Stimulated activated memory B cell treated with anti-CD40 and anti-IgM and Interleukin-4, amounts not matched to agents 10 μg/mL and 1 μg/mL and 100 μg/mL, for 72 hours (primary cell): ENCODE measurements at regions not wholly inside any gene's neighbourhood (a gene's known extent, or its start where the extent isn't known, plus 50 kb on each side); places are given as distances from the start of the nearest gene placed in this dataset.
"Not testable (repeated sequence)": the region's sequence is repeated elsewhere in the genome, so short reads cannot be mapped to it uniquely, and the experiment has no call there.

Source experiments
- ATAC-seq: fragments of 150-1000 bp; cut with Tn5 transposase; 2 replicates; pipeline ENCODE4 v1.10.0; 2021
- H3K27ac Mint-ChIP-seq: one replicate; pipeline ENCODE4 v1.8.0; 2022; ENCODE audit warnings: mild to moderate bottlenecking, mixed read lengths
- H3K27me3 Mint-ChIP-seq: one replicate; pipeline ENCODE4 v1.8.0; 2022; ENCODE audit warnings: mixed read lengths
- H3K36me3 Mint-ChIP-seq: one replicate; pipeline ENCODE4 v1.8.0; 2022; ENCODE audit warnings: mixed read lengths
- H3K4me1 Mint-ChIP-seq: one replicate; pipeline ENCODE4 v1.8.0; 2022; ENCODE audit warnings: mixed read lengths
- H3K4me3 Mint-ChIP-seq: one replicate; pipeline ENCODE4 v1.8.0; 2022; ENCODE audit warnings: mild to moderate bottlenecking, moderate library complexity, mixed read lengths
- H3K9me3 Mint-ChIP-seq: one replicate; pipeline ENCODE4 v1.8.0; 2022; ENCODE audit warnings: mixed read lengths

DNA sequence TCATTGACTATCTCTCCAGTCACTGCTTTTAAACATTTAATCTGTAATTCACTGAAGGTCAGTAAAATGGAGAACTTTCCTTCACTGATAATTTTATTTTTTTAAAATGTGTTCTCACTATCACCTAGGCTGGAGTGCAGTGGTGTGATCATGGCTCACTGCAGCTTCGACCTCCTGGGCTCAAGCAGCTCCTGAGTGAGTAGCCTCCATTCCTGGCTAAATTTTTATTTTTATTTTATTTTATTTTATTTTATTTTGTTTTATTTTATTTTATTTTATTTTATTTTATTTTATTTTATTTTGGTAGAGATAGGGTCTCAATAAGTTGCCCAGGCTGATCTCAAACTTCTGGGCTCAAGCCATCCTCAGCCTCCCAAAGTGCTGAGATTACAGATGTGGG, 446.5 kb downstream of the TAFA4 start:
- not testable (repeated sequence) for ATAC-seq, H3K9me3 Mint-ChIP-seq, H3K4me1 Mint-ChIP-seq, H3K27ac Mint-ChIP-seq, H3K36me3 Mint-ChIP-seq, H3K4me3 Mint-ChIP-seq, H3K27me3 Mint-ChIP-seq

DNA sequence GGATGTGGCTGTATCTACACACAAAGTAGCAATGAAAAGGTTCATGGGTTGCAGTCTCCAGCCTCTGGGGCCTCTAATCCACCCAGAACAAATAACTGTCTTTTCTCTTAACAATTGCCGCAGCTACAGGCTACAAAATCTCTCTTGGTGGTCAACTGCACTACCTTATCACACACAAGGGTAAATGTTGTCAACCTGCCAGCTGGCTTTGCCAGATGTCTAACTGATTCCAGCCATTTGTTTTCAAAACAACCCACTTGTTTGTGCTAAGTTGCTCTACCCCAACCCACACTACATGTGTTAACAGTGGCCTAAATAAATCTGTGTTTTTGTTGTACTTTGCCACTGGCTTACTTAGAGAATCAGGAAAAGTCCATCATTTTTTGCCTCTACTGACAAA, 447.3 kb downstream of the TAFA4 start:
- no peak for ATAC-seq
- H3K27ac Mint-ChIP-seq = no peak overlapping the region
- no peaks in the 10 kb centered on the region for H3K9me3 Mint-ChIP-seq
- H3K4me1 Mint-ChIP-seq = no peaks in the 10 kb centered on the region
- H3K36me3 Mint-ChIP-seq = no peaks in the 10 kb centered on the region
- H3K4me3 Mint-ChIP-seq = no peak overlapping the region
- H3K27me3 Mint-ChIP-seq = no peaks in the 10 kb centered on the region

DNA sequence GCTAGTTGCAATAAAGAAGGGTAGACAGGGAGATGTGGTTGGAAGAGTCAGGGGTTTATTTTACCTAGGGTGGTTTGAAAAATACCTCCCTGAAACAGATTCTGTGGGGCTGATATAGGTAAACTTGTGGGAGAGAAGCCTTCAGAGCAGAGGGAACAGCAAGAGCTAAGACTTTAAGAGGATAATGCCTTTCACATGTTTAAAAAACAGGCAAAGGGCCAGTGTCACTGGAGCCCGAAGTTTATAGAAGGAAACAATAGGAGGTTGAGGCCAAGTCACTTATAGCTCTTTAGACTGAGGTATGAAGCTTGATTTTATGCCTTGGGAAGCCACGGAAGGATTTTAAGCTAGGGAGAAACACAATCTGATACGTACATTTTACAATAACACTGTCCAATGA, 448.7 kb downstream of the TAFA4 start:
- Mint-ChIP-seq H3K9me3 (no peaks in the 10 kb centered on the region), H3K4me1 (no peaks in the 10 kb centered on the region), H3K36me3 (no peaks in the 10 kb centered on the region), H3K27me3 (no peaks in the 10 kb centered on the region), H3K27ac (no peak overlapping the region), H3K4me3 (no peak overlapping the region)
- ATAC-seq = no peak

DNA sequence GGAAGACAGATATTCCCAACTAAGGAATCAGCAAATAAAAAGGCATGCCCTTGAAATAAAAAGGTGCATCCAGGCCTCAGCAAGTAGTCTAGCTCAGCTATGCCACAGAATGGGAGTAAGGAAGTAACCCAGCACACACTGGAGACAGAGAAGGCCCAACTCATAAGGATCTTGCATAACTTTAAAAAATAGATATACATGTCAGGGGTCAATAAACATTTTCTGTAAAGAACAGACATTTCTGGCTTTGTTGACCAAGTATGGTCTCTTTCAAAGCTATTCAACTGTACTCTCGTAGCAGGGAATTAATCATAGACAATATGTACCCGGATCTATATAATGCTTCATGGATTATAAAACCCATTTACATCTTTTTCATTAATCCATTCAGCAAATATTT, 449.3 kb downstream of the TAFA4 start:
- Mint-ChIP-seq H3K4me3 (no peak overlapping the region), H3K27ac (no peak overlapping the region), H3K4me1 (no peaks in the 10 kb centered on the region), H3K9me3 (no peaks in the 10 kb centered on the region), H3K27me3 (no peaks in the 10 kb centered on the region), H3K36me3 (no peaks in the 10 kb centered on the region)
- no peak for ATAC-seq

DNA sequence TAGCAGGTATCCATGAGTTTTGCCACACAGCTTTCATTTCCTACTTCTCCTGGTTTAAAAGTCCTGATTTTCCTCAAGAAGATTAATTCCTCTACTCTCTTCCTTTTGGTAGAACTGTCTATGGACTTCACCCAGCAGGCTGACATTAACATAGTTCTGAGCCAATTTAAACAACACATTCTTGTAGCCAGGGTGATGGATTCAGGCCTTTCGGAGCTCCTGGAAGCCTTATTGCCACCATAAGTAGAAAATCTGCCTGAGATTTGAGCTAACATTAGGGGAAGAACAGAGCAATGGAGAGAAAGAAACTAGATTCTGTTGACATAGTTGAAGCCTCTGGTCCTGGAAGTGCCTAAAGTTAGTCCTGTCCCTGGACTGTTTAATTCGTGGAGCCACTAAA, 449.8 kb downstream of the TAFA4 start:
- Mint-ChIP-seq H3K36me3 (no peaks in the 10 kb centered on the region), H3K4me1 (no peaks in the 10 kb centered on the region), H3K27me3 (no peaks in the 10 kb centered on the region), H3K9me3 (no peaks in the 10 kb centered on the region), H3K4me3 (no peak overlapping the region), H3K27ac (no peak overlapping the region)
- no peak for ATAC-seq

DNA sequence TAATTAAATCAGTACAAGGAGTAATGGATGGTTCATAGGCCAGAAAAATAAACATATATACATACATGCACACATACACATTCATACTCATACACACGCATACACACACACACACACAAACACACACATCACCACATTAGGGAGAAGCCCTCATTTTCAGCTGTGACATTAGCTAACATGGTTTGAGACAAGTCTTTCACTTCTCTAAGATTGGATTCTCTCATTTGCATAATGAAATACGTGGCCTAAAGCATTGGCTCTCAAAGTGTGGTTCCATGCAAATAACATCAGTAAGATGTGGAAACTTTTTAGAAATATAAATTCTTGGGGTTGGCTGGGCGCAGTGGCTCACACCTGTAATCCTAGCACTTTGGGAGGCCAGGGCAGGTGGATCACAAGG, 452.6 kb downstream of the TAFA4 start:
- ATAC-seq = no peak
- H3K4me1 Mint-ChIP-seq = no peaks in the 10 kb centered on the region
- no peak overlapping the region for H3K27ac Mint-ChIP-seq
- H3K36me3 Mint-ChIP-seq = no peaks in the 10 kb centered on the region
- H3K27me3 Mint-ChIP-seq = no peaks in the 10 kb centered on the region
- no peak overlapping the region for H3K4me3 Mint-ChIP-seq
- no peaks in the 10 kb centered on the region for H3K9me3 Mint-ChIP-seq

DNA sequence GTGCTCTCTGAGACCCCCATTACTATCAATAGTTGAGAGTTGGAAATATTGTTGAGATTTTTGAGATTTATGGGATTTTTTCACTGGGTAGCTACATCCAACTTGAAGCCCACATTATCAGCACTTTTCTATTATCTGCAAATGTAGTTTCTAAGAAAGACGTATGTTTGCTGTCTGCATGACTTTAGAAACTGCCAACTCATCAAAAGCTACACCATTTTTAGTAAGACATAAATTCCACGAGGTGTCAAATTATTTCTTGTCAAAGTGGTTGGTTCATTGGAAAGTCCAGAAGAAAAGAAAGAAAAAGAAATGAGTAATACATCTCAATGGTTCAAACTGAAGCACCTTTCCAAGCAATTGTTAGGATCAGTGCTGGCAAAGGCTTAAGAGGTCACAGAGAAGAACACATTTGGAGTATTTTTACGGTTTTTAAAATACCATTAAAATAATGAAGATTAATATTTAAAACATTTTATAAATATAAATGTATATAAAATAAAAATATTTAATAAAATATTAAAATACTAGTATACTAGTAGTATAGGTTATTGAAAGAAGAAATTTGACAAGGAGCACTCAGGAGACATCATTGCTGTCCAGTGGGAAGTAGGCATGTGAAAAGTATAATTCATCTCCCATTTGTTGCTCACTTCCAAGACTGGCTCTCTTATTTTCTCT, 463.5 kb downstream of the TAFA4 start:
- H3K27me3 Mint-ChIP-seq = no peaks in the 10 kb centered on the region
- ATAC-seq = no peak
- H3K4me1 Mint-ChIP-seq = no peaks in the 10 kb centered on the region
- no peak overlapping the region for H3K27ac Mint-ChIP-seq
- H3K9me3 Mint-ChIP-seq = peaks cover 8% of the 10 kb centered on the region
- no peak overlapping the region for H3K4me3 Mint-ChIP-seq
- H3K36me3 Mint-ChIP-seq = no peaks in the 10 kb centered on the region

DNA sequence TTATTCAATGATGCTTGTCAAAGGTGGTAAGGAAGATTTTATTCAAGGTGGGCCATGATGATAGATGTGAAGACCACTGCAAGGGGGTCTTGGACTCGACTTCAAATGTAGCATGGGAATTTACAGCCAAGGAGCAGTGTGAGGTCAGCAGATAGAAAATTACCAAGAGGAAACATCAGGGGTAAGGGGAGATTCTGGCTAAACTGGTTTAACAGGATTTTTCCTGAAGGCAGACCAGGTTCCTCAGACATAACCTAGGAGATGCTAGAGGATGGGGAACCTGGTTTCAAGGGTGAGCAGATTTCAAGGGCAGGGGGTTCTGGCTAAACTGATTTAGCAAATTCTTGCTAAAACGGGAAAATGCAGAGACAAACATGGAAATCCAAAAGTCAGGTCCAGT, 464.9 kb downstream of the TAFA4 start:
- no peak overlapping the region for H3K27ac Mint-ChIP-seq
- H3K27me3 Mint-ChIP-seq = no peaks in the 10 kb centered on the region
- ATAC-seq = no peak
- peaks cover 8% of the 10 kb centered on the region for H3K9me3 Mint-ChIP-seq
- H3K4me3 Mint-ChIP-seq = no peak overlapping the region
- H3K4me1 Mint-ChIP-seq = no peaks in the 10 kb centered on the region
- no peaks in the 10 kb centered on the region for H3K36me3 Mint-ChIP-seq

DNA sequence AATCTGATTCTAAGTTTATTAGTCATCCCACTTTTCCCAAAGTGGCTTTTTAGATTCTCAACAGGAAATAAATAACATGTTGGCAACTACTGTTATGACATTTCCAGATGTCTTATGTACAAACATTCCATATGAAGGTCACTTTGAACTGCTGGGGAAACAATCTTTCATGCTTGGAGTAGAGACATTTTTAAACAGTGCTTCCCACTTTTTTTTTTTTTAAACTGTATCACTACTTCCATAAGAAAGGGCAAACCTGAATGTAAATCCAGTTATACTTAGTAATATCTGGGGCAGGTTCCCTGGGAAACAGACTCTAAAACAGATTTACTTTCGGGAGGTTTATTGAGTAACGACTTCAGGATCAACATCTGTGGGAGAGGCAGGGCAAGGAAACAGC, 473.8 kb downstream of the TAFA4 start:
- peaks cover 10% of the 10 kb centered on the region for H3K9me3 Mint-ChIP-seq
- H3K27me3 Mint-ChIP-seq = no peaks in the 10 kb centered on the region
- no peak overlapping the region for H3K4me3 Mint-ChIP-seq
- H3K27ac Mint-ChIP-seq = no peak overlapping the region
- no peaks in the 10 kb centered on the region for H3K4me1 Mint-ChIP-seq
- H3K36me3 Mint-ChIP-seq = no peaks in the 10 kb centered on the region
- ATAC-seq = no peak

DNA sequence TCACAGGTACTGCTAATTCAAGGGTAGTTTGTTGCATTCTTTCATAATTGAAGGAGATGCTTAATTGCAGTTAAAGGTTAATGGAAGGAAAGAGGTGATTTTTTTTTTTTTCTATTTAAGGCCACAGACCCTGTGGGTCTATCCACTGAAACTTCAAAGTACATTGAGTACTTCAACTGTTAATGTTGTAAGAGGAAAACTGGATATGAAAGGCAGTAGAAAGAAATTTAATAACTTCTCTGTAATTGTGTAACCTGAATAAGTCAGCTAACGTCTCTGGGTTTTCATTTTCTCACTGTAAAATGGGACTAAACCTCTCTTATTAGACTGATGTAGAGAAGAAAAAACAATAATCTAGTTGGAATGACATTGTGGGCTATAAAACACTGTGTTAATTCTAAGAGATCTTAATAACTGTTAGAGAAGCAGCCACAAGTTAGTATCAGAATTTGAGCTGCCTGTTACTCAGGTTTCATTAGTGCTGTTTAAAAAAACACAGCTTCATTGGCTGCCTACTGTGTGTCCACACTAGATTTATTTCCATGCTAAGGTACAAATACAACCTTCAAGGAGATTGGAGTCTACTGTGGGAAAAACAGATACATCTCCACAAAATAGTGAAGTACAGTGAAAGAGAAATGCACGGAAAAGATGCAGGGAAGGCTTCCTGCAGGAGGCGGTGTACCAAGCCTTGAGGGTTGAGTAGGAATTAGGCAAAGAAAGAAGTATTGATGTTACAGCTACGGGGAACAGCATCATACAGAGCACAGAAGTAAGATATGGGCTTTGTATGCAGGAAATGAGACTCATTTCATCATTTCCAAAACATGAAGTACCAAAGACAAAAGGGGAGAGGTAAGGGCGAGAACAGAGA, 483.6 kb downstream of the TAFA4 start:
- Mint-ChIP-seq H3K27ac (no peak overlapping the region), H3K4me1 (no peaks in the 10 kb centered on the region), H3K9me3 (peaks cover 6% of the 10 kb centered on the region), H3K36me3 (no peaks in the 10 kb centered on the region), H3K27me3 (no peaks in the 10 kb centered on the region), H3K4me3 (no peak overlapping the region)
- no peak for ATAC-seq

DNA sequence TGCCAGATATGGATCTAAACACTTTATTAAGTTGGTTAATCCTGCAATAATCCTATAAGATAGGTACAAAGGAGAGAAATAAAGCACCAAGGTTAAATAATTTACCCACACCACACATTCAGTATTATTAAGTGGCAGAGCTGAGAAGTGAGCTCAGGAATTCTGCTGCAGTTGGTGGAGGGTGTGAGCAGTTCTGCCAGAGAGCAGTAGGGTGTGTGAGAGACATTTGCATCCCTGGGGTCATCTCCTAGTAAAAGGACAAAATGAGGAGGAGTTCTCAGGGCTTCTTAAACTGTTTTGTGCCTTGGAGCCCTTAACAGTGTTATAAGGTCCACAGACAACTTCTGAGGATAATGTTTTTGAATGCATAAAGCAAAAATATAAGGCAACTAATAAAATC, 484.5 kb downstream of the TAFA4 start:
- no peak for ATAC-seq
- Mint-ChIP-seq H3K36me3 (no peaks in the 10 kb centered on the region), H3K9me3 (peaks cover 6% of the 10 kb centered on the region), H3K27ac (no peak overlapping the region), H3K27me3 (no peaks in the 10 kb centered on the region), H3K4me1 (no peaks in the 10 kb centered on the region), H3K4me3 (no peak overlapping the region)

DNA sequence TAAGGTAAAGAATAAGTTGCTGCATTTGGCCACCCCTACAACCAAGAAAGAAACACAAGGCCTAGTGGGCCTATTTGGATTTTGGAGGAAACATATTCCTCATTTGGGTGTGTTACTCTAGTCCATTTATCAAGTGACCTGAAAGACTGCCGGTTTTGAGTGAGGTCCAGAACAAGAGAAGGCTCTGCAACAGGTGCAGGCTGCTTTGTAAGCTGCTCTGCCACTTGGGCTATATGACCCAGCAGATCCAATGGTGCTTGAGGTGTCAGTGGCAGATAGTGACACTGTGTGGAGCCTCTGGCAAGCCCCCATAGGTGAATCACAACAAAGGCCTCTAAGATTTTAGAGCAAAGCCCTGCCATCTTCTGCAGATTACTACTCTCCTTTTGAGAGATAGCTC, 491.3 kb downstream of the TAFA4 start:
- H3K36me3 Mint-ChIP-seq = no peaks in the 10 kb centered on the region
- H3K4me3 Mint-ChIP-seq = no peak overlapping the region
- peaks cover 8% of the 10 kb centered on the region for H3K9me3 Mint-ChIP-seq
- no peak for ATAC-seq
- H3K27me3 Mint-ChIP-seq = no peaks in the 10 kb centered on the region
- H3K27ac Mint-ChIP-seq = no peak overlapping the region
- H3K4me1 Mint-ChIP-seq = no peaks in the 10 kb centered on the region

DNA sequence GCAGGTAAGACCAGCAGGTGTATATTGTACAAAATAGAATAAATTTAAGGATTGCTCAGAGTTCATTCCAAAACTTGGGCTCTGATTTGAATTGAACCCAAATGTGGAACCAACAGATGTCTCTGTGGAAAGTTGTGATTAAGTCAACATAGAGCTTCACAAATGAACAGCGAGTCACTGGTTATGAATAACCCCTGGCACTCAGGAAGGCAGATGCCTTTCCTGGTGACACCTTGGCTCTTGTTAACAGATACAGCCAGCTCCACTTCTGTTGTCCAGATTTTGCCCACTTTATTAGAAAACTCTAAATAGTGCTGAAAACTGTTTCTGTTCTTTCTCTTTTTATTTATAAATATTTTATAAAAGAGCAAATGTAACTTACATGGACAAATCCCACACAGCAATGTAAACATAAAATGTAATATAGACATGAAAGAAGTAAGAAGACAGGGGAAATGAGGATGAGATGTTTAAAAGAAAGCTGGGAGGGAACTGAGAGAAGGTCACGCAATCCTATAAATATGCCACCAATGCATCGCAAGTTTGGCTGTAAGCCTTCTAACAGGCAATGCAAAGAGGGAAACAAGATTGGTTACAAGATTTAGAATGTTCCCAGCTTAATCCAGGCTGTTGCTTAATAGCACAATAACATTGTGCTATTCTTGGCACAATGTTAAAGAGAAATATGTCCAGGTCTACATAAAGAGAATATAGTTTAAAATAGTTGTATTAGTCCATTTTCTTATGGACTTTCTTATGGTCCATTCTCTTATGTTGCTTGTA, 495.5 kb downstream of the TAFA4 start:
- Mint-ChIP-seq H3K36me3 (no peaks in the 10 kb centered on the region), H3K4me1 (no peaks in the 10 kb centered on the region), H3K27me3 (no peaks in the 10 kb centered on the region), H3K4me3 (no peak overlapping the region), H3K27ac (no peak overlapping the region), H3K9me3 (peaks cover 4% of the 10 kb centered on the region)
- no peak for ATAC-seq

DNA sequence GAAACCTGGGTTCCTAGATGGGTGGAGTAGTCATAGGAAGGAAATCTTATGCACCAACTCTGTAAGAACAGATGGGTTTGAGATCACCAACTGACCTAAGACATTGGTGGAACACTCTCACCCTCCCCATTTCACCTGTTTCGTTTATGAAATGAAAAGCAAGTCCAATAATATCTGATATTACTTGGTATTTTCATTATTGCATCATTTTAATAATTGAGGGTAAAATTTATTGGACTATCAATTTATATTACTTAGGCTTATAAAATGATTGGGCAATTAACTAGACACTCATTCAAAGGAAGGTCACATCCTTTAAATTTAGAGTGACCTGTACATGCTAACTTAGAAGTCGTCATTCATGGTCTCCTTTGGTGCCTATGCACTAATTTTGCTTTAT, 503.9 kb downstream of the TAFA4 start:
- H3K4me3 Mint-ChIP-seq = no peak overlapping the region
- no peaks in the 10 kb centered on the region for H3K27me3 Mint-ChIP-seq
- no peaks in the 10 kb centered on the region for H3K4me1 Mint-ChIP-seq
- no peak for ATAC-seq
- H3K9me3 Mint-ChIP-seq = no peaks in the 10 kb centered on the region
- no peak overlapping the region for H3K27ac Mint-ChIP-seq
- H3K36me3 Mint-ChIP-seq = no peaks in the 10 kb centered on the region

DNA sequence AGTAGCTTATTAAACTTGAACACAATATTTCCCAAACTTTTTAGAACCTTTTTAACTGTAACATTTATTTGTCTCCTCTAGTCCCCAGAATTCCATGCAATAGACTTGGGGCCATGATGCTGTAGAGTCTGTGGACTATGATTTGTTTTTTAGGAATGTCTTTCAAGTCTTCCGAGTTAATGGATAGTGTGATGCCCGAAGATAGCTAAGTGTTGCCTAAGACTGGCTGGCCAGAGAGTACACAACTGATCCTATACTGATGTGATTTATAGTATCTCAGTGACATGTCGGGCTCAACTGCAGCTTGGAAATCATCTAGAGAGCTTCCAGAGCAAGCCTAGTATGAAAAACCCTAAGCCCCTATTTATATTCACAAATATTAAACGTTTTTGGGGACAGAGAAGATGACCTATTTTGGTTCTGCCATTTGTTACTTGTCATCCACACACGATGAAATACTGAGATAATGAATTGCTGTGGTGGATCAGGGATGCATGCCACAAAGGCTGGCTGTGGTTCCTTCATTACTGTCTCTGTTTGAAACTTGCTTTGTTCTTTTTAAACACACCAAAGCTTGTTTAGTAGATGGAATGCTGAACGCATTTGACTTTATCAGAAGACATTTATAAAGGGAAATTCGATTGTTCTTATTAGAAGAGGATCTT, 507.4 kb downstream of the TAFA4 start:
- Mint-ChIP-seq H3K4me3 (no peak overlapping the region), H3K27me3 (no peaks in the 10 kb centered on the region), H3K27ac (no peak overlapping the region), H3K4me1 (no peaks in the 10 kb centered on the region), H3K9me3 (no peaks in the 10 kb centered on the region), H3K36me3 (no peaks in the 10 kb centered on the region)
- ATAC-seq = no peak
